ENCODE measurements at regions not wholly inside any gene's neighbourhood (a gene's known extent, or its start where the extent isn't known, plus 50 kb on each side); places are given as distances from the start of the nearest gene placed in this dataset.
A peak's percentile ranks its signal among the peaks of the same experiment; 100 is the strongest.

DNA sequence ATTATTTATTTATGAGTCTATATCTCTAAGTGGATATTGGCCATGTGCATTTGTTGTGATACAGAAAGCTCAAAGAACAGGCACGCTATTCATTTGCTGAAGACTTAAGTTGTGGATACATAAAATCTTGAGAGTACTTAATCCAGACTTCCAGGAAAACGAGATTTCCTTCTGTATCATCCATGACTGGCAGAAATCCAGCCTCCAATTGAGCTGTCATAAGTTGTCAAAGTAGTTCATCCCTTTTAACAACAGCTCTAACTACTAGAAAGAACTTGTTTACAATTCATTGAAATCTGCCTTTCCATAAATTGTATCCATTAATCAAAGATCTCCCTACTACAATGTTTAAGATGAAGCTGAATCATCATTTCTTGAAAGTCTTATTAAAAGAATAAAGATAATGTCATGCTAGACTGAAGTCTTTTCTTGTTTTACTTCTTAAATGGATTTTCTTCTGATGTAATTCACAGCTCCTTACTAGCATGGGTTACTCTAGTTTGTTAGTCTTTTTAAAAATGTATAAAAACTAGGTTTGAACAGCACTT lies 447.3 kb upstream of the CITED2 start:
- WGBS (ENCODE audit: insufficient coverage, low coverage, missing lambda C conversion rate): 25% methylated on average over 2 of the region's 2 CpGs
- H3K27me3 ChIP-seq (ENCODE audit: control insufficient read depth in 2 of 2, insufficient read depth in 2 of 2, low read length in 2 of 2): no peaks in the 10 kb centered on the region
- ChIA-PET POLR2A (interaction anchor here (0.8 kb wide), 1 partner anchor 448 kb away, joined by 6 read pairs; the partner anchor contains the start of gene CITED2), CTCF (ENCODE audit: low intra/inter-chr PET ratio) (no interaction called here)
- no peak overlapping the region for H3K4me2 ChIP-seq (ENCODE audit: insufficient read depth, low read length)
- H2AFZ ChIP-seq (ENCODE audit: low read depth, low read length): no peak overlapping the region
- ATAC-seq: no peak
- TF ChIP-seq, protein P1, sequence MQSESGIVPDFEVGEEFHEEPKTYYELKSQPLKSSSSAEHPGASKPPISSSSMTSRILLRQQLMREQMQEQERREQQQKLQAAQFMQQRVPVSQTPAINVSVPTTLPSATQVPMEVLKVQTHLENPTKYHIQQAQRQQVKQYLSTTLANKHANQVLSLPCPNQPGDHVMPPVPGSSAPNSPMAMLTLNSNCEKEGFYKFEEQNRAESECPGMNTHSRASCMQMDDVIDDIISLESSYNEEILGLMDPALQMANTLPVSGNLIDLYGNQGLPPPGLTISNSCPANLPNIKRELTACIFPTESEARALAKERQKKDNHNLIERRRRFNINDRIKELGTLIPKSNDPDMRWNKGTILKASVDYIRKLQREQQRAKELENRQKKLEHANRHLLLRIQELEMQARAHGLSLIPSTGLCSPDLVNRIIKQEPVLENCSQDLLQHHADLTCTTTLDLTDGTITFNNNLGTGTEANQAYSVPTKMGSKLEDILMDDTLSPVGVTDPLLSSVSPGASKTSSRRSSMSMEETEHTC (IDR thresholded peaks at IDR 0.05): no peak
- TF ChIP-seq MAFF (IDR thresholded peaks at IDR 0.05; ENCODE audit: low read length) (0 out of 2 replicates have a peak, but pooled peaks have one; percentile 6), MTA1 (IDR thresholded peaks at IDR 0.05; ENCODE audit: borderline replicate concordance) (no peak), C11orf30 (IDR thresholded peaks at IDR 0.05; ENCODE audit: low read depth) (peak; percentile 85), MAFK (IDR thresholded peaks at IDR 0.05; ENCODE audit: low read length) (peak; percentile 13; the same call in 1 of the 2 replicates), MAFG (tag; conservative IDR thresholded peaks at IDR 0.05) (peak; percentile 76), MEIS2 (IDR thresholded peaks at IDR 0.05; ENCODE audit: partially characterized antibody) (peak; percentile 45), NFE2 (IDR thresholded peaks at IDR 0.05; ENCODE audit: low read depth) (peak; percentile 53; the same call in 1 of the 2 replicates), ZNF316 (IDR thresholded peaks at IDR 0.05) (peak; percentile 92)
- H3K36me3 ChIP-seq (ENCODE audit: control insufficient read depth, insufficient read depth, low read length): no peaks in the 10 kb centered on the region
- H3K9ac ChIP-seq (ENCODE audit: insufficient read depth in 1 of 2, low read depth in 2 of 2, low read length in 2 of 2): no peak overlapping the region
- peaks cover 5 to 27% of the 10 kb centered on the region in 2 experiments; a peak in 4 of 5 replicates for H3K4me1 ChIP-seq (replicated peaks in 1 of 2; ENCODE audit: control insufficient read depth in 2 of 2, insufficient read depth in 2 of 2, low read length in 2 of 2)
- intact Hi-C loops (cut with micrococcal nuclease) (no loop called here), in situ Hi-C loops (cut with MboI) (no loop called here)
- H3K79me2 ChIP-seq (ENCODE audit: control insufficient read depth, insufficient read depth, low read length): no peaks in the 10 kb centered on the region
- H4K20me1 ChIP-seq (replicated peaks; ENCODE audit: control insufficient read depth, insufficient read depth, low read length): no peaks in the 10 kb centered on the region
- H3K9me3 ChIP-seq (replicated peaks; ENCODE audit: control insufficient read depth, insufficient read depth, low read depth, low read length): no peaks in the 10 kb centered on the region
- no peak for FAIRE-seq
- peak in 1 of 4 experiments; percentile 22 for DNase-seq (ENCODE audit: extremely low read depth in 1 of 4, low spot score in 3 of 4)
- no peak overlapping the region for H3K27ac ChIP-seq (ENCODE audit: extremely low read depth, low read depth, low read length)
- BruUV-seq (replicated peaks): no TSS peak
- no peaks in the 10 kb centered on the region for H3K9me1 ChIP-seq (ENCODE audit: control insufficient read depth, insufficient read depth, low read length)
- no peak overlapping the region for H3K4me3 ChIP-seq

All from K562 (cell line).